HG03139 (cell line): ENCODE measurements at regions not wholly inside any gene's neighbourhood (a gene's known extent, or its start where the extent isn't known, plus 50 kb on each side); places are given as distances from the start of the nearest gene placed in this dataset.
"Not testable (repeated sequence)": the region's sequence is repeated elsewhere in the genome, so short reads cannot be mapped to it uniquely, and the experiment has no call there.

ENCODE experiments used
- ATAC-seq: cut with Tn5 transposase; IDR thresholded peaks from one replicate; pipeline ENCODE4 v1.9.1; 2021; ENCODE audit not compliant: unreplicated experiment

DNA sequence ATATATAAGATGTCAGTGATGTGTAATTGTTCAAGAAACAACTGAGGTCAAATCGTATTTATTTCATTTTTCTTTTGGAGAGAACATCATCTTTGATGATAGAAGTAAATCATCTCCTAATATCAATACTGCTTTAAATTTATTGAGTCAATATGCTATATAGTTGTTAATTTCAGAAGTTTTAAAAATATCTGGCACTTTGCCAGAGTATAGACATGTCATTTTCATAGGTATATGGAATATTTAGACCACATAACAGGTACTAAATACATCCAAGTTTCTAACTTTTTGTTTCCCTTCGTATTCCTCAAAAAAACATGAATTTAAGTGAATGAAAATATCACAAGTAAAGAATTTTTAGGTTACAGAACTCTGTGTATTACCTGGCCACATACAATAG is 577.8 kb downstream of the ARL4A start:
- no peak for ATAC-seq

DNA sequence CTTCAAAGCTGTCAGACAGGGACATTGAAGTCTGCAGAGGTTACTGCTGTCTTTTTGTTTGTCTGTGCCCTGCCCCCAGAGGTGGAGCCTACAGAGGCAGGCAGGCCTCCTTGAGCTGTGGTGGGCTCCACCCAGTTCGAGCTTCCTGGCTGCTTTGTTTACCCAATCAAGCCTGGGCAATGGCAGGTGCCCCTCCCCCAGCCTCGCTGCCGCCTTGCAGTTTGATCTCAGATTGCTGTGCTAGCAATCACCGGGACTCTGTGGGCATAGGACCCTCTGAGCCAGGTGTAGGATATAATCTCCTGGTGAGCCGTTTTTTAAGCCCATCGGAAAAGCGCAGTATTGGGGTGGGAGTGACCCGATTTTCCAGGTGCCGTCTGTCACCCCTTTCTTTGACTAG is 586.8 kb downstream of the ARL4A start:
- ATAC-seq, result not testable (repeated sequence)

DNA sequence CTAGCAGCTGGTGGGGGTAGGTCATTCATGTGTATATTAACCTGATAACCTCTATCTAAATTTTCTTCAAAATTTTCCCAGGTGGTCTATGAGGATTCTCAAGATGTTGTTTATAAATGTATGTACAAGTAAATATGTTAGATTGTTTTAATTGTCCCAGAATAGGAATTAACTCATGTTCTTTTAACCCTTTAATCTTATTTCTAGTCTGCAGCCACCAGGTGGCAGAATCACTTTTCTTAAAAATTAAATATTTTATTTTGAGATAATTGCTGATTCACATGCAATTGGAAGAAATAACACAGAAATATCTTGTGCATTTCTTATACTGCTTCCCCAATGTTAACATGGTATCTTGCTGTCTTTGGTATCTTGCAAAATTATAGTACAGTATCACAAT is 589.5 kb downstream of the ARL4A start:
- ATAC-seq, result no peak

DNA sequence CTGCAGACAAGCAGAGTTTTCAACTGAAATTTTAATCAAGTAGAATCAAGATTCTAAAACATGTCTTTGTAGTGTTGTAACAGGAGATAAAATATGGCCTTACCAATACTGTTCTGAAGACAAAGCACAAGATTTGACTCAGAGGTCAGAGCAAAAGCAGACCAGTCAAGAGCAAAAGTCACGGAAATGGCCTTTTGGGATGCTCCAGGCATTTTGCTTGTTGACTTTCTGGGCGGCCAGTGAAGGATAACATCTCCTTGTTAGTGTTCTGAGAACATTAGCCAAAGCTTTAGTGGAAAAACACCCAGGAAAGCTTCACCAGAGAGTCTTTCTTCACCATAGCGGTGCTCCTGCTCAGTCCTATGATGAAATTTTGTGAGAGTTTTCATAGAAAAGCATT is 590.6 kb downstream of the ARL4A start:
- no peak for ATAC-seq

DNA sequence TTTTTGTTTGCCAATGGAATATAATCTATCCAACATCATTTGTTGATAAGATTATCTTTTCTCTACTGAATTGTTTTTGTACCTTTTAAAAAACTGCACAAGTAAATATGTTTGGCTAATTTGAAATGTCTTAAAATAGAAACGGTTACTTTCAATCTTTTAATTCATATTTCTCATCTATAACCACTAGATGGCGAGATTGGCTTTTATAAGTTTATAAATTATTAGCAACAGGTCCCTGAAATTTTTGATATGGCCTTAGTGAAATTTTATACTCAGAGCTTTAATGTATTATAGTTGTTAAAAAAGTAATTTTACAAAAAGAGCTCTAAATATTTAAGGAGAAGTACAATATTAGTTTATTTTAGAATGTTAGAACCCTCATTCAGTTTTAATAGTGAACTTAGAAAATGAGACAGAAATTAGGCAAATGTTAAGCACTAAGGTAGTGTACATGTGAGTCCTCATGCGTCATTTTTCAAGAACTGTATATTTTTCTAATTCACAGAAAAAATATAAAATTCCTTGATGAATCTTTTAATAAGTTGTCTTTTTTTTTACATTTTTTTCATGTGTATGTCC is 592.5 kb downstream of the ARL4A start:
- no peak for ATAC-seq

DNA sequence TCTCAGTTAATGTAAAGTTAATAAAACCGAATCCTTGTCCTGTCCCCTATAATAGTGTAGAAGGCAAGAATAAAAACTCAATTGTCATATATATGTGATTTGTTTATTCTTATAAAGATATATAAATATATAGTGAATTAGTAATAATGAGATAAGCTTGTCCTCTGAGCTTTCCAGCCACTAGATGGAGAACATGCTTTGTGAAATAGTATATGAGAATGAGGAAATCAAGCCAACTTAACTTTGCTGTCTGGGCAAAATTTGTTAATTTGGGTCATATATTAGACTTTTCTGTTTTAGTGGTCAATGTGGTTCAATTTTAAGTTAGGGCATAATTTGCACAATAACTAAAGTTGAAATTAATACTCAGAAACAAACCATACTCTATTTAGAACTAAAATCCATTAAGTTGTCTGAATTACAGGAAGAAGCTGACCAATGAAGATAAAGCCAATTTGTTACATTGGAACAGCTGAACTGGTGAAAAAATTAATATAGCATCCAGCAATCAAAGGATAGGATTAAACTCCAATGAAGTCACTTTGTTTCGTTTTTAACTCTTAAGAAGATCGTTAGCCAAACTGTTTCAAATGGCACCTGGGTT is 595.0 kb downstream of the ARL4A start:
- no peak for ATAC-seq

DNA sequence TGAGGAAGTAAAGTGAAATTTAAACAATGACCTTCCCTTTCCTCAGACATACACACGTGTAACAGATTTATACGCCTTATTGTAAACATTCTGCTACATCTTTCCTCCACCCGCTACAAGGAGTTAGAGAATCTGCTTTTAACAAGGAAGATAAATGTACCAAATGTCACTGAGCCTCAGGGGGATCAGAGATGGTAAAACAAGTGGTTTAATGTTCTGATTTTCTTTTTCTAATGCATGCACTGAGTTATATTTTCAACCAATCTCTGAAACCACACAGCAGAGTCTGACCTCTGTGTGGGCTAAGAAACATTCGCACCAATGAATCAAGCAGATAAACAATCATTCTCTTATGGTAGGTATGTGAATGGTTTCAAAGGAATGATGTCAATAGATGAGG is 599.5 kb downstream of the ARL4A start:
- no peak for ATAC-seq

DNA sequence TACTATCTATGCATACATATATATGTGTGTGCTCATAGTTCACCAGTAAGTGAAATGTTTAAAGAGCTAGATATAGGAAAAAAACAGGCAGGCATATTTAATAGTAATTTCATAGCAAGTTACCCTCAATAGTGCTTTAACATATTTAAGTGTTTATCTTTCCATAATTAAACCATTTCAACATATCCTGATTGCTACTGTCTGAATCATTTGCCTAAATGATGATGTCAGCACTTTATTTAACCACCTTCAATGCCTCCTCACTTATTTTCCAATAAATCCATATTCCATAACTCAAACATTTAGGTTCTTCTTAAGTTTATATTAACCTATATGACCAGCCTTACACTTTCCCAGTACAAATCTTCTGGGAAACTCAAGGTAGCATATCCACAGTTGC is 601.1 kb downstream of the ARL4A start:
- ATAC-seq, result no peak

DNA sequence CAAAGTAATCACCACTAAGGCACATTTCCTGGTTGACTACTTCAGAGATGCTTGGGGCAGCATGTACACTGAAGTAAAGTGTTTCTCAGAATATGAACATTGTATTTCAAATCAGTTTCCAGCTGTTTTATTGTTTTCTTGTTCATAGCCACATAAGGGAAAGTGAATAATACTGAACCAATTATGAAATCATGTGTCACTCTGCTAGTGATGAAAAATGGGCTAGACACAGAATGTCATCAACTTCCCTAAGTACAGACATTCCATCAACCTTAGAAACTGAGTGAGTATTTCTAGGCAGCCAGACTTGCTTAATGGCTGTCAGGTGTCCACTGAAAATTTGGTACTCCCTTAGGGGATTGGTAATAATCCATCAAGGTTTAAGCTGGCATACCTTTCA is 603.5 kb downstream of the ARL4A start:
- ATAC-seq, result no peak

DNA sequence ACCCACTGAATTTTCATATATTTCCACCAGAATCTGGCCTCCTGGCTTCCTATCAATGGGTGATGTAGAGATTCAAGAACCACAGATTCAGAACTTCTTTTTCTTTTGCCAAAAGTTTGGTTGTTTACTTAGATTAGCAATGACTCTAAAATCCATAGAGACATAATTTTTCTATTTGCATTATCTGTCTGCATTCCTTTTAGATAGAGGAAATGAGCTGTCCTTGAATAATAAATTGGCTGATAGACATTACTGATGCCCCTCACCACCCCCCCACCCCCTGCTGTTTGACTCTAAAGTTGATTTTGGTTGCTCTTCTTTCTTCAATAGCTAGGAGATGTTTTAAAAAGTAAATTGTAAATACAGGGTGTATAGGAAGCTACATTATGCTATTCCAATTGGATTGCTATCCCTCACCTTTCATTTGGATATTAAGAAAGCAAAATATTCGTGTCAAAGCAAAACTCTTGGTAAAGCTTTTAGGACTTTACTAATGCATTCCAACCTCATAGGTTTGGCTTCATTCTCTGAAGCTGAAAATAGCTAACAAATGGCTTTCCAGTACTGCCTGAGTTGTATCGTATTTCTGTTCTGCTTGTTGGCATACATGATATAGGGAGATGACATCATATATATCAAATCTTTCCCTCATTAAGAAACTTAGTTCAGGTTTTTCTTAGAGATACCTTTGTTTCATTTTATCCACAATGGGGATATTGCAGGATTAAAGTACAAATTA is 606.0 kb downstream of the ARL4A start:
- no peak for ATAC-seq

DNA sequence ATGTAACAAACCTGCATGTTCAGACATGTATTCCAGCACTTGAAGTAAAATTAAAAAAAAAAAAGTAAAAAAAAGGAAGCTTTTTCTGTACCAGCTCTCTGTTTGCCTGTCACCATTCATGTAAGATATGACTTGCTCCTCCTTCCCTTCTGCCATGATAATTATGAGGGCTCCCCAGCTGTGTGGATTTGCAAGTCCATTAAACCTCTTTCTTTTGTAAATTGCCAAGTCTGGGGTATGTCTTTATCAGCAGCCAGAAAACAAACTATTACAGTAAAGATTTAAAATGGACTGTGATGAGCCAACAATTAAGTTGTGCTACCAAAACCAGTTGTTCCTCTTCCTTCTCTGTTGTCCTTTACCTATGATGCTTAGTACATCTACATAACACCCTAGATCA is 619.6 kb downstream of the ARL4A start:
- ATAC-seq, result no peak

DNA sequence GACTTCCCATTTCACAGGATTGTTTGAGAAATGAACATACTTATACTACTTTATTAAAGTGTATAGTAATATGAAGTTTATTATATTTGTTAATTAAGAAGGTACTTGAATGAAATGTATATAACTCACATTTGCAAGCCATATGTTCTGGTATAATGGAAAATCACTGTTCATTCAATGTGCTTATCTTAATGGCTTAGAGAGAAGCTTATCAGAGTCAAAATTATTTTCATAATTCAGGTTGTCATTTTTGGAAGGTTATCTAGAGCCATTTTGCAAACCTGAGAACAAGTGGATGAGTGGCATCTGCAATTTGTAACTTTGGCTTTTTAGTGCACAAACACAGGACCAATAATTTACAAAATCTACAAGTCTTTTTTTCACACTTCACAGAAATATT is 621.0 kb downstream of the ARL4A start:
- ATAC-seq, result no peak

DNA sequence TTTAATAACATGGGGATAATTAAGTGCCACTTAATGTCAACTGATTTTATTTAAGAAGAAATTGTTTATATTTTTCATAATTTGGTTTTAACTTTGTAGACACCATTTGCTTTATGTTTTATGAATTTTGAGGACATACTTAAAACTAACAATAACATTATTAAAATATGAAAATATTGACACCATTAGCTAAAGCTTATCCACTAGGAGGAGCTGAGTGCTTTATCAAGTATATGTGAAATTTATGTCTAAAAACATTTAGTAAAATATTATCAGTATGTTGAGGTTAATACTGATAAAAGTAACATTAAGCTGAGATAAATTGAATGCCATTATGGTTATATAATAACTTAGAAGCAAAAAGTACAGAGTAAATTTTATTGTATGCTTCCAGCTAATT is 622.1 kb downstream of the ARL4A start:
- no peak for ATAC-seq

DNA sequence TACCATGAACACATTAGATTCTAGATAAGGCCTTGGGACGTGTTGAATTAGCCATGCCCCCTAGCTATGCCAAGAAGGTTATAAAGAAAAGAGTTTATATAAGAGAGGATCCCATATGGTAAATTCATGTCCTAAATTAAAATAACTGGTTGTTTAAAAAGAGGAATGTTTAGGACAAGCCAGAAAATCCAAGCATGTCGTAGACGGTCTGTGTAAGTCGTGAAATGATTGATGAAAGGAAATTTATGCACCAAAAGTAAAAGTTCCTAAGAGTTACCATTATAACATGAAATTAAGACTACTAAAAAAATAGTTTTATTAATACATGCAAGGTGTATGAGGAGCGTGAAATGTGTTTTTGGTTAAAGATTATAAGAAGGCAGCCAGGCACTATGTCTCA is 624.9 kb downstream of the ARL4A start:
- no peak for ATAC-seq

DNA sequence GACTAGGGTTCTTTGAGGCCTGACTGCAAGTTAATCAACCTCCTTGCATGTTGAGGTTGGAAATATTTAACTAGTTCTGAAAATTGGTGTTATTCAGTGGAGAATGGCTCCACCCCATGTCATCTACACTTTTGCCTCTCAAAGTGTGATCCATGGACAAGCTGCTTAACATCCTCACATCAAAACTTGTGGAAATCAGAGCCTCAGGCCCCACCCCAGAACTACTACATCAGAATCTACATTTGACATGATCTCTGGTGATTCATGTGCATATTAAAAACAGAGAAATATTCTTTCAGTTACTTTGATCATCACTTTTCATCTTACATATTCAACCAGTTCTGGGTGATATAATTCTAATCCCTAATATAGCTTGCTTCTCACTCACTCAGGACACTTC is 632.9 kb downstream of the ARL4A start:
- no peak for ATAC-seq

DNA sequence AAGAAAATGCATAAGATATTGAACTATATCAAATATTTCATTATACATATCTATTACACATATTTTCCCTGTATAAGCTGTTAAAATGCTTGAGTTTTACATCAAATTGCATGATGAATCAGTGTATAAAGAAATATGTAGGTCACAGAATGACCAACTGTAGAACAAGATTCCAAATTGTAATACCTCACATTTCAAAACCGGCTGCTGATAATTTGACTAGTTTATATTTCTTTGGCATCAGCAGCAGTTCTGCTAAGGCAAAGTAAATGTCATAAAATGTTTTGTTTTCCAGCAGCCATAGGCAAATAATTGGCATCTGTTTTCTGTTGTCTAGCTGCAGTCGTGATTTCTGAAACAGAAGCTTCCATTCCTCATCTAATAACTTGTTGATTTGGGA is 633.9 kb downstream of the ARL4A start:
- no peak for ATAC-seq

DNA sequence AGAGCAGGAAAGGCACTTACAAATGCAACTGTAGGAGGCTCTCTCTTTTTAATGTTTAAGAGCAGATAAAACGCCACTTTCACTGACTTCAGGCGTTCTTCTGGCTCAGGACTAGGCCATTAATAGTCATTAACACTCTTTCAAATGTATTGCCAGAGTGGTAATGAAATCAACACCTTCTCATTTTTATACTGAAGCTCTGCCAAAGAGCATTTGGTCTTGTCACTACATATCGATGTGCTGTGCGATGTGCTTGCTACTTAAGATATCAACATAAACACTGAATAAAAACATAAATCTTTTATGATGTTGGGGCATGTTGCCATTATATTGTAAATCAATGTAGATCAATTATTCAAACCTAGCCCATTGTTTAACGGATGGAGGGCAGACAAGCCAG is 634.7 kb downstream of the ARL4A start:
- no peak for ATAC-seq

DNA sequence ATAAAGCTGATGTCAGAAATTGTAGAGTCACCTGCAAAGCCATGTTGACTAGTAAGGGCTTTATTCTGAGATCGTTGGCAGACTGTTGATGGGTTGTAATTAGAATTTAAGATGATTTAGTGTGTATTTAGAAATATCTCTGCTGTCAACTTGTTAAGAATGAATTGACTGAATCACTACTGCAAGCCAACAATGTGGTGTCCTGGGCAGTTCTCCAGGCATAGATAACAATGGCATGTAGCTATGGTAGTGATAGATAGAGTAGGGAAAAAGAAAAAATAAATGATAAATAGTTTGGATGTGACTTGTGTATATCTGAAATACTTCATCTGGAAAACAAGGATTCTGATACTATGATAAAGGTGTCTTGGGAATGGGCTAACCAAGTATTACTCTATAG is 640.2 kb downstream of the ARL4A start:
- ATAC-seq, result no peak

DNA sequence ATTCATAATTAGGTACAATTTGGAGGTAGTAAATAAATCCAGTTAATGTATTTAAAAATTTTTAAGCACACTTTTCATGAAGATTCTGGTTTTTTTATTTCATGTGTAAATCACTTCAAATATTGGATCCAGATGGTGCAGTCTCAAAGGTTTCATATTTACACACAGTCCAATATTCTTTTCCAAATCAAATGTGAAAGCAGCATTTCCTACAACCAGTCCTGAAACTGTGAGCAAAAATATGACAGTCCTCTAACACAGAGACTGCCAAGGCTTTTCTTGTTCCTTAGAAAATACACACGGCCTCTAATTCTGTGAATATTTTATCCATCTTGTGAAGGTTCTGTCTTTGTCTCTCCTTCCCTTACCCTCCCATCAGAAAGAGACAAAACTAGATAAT is 645.9 kb downstream of the ARL4A start:
- ATAC-seq, result no peak

DNA sequence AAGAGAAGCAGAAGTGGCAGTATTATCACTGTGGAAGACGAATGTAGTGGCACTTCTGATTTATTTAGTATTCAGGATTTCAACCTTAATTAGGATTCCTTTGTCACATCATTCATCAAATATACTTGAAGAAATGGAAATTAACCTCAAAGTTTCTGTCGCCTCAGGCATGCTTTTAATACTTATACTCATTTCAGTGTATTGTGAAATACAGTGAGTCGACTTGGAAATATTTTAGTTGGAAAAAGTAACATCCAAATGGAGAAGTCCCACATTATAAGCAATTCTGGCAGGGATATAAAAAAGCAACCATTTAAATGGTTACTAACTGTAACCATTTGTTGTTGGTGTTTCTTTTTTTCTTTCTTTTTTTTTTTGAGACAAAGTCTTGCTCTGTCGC is 648.8 kb downstream of the ARL4A start:
- no peak for ATAC-seq

DNA sequence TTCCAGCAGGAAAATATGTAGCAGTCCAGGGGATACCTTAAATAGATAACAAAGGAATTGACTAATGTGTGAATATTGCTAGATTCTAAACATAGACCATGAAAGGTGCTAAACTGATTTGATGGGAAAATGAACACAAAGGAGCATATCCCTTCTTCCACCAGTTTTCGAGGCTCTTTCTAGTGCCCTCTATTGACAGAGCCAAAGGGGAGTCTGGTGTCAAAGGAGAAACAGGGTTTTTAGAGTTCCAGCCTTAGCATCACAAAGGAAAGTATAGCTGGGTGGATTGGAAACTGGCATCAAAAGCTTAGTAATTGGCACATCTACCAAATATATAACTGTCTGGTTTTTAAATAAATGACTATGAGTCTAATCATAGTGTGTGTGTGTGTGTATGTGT is 636.8 kb downstream of the ETV1 start:
- ATAC-seq, result no peak

DNA sequence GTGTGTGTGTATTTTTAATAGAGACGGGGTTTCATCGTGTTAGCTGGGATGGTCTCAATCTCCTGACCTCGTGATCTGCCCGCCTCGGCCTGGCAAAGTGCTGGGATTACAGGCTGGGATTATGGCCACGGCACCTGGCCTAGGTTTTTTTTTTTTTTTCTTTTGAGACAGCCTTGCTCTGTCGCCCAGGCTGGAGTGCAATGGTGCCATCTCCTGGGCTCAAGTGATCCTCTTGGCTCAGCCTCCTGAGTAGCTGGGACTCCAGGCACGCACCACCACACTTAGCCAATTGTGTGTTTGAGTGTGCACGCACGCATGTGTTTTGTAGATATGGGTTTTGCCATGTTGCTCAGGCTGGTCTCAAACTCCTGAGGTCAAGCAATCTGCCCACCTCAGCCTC is 629.8 kb downstream of the ETV1 start:
- no peak for ATAC-seq

DNA sequence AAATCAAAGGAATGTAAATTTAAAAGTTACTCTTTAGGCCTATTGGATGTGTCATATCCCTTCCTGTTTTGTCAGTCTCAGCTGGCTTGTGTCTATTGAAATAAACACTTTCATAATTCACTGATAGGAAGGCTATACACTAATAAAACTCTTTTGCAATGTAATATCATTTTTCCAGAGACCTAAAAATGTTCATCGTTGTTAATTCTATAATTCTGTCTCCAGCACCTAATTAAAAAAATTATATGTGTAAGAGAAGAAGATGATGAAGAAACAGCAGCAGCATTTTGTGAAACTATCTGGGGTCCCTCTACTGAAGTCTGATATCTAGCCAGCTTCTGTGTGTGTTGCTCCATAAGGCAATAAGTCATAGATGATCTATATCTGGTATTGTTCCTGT is 602.7 kb downstream of the ETV1 start:
- no peak for ATAC-seq
